Tibial nerve (tissue), 4 donors: ENCODE measurements at regions not wholly inside any gene's neighbourhood (a gene's known extent, or its start where the extent isn't known, plus 50 kb on each side); places are given as distances from the start of the nearest gene placed in this dataset.

Experiments
- DNase-seq, 2 donors: peaks; one replicate each; pipeline ENCODE4 v3.0.0-alpha.2; 2019; ENCODE audit warnings: low spot score in 2 of 2
- H3K27ac ChIP-seq, 4 donors: fragments of 200-600 bp; sonication (generic) in 3 of 4; one replicate each; pipeline ENCODE4 v1.5.1; 2017 to 2019; ENCODE audit warnings: mild to moderate bottlenecking in 1 of 4
- H3K27me3 ChIP-seq, 2 donors: fragments of 200-600 bp; sonication (generic) in 1 of 2; one replicate each; pipeline versions ENCODE4 v1.5.1 to v1.6.0; 2017 to 2019
- H3K36me3 ChIP-seq, 3 donors: fragments of 200-600 bp; sonication (generic); one replicate each; pipeline ENCODE4 v1.5.1; 2018 to 2019
- H3K4me1 ChIP-seq, 4 donors: fragments of 200-600 bp; sonication (generic) in 3 of 4; one replicate each; pipeline ENCODE4 v1.5.1; 2017 to 2019
- H3K4me3 ChIP-seq, 4 donors: fragments of 200-600 bp; sonication (generic) in 3 of 4; one replicate each; pipeline ENCODE4 v1.5.1; 2017 to 2019; ENCODE audit warnings: mild to moderate bottlenecking in 1 of 4, moderate library complexity in 1 of 4
- H3K9me3 ChIP-seq, 4 donors: fragments of 200-600 bp; sonication (generic) in 3 of 4; one replicate each; pipeline ENCODE4 v1.5.1; 2017 to 2019
- CTCF ChIP-seq, 5 experiments: fragments of 200-600 bp in 3 of 5; fragments of 450-650 bp in 2 of 5; sonication (generic) in 3 of 5; IDR thresholded peaks; one replicate each; pipeline ENCODE4 v1.5.1; 2016 to 2019; ENCODE audit warnings: antibody characterized with exemption in 5 of 5, mild to moderate bottlenecking in 3 of 5, moderate library complexity in 2 of 5
- EP300 ChIP-seq, 2 donors: sonication (generic); formaldehyde crosslinking; IDR thresholded peaks; one replicate each; pipeline ENCODE4 v1.6.1; 2017; ENCODE audit warnings: antibody characterized with exemption in 2 of 2, mild to moderate bottlenecking in 1 of 2
- POLR2A ChIP-seq, 2 donors: fragments of 450-650 bp; IDR thresholded peaks; one replicate each; pipeline ENCODE4 v1.6.1; 2017; ENCODE audit warnings: antibody characterized with exemption in 2 of 2, mild to moderate bottlenecking in 2 of 2, moderate library complexity in 2 of 2
- WGBS, 2 donors: methylation state at CpG; one replicate each; pipeline ENCODE4 v1.1.5; 2018; 5-methylcytosine and 5-hydroxymethylcytosine counted together

GRCh38 chr11:15742626-15743519 lies 613.5 kb downstream of the SOX6 start:
- no peaks in the 10 kb centered on the region for H3K36me3 ChIP-seq
- no peak for DNase-seq
- WGBS, 2 donors, result 55 to 59% methylated on average over 7 of the region's 7 CpGs
- H3K27ac ChIP-seq, result no peak overlapping the region
- no peaks in the 10 kb centered on the region for H3K27me3 ChIP-seq
- H3K9me3 ChIP-seq, result no peaks in the 10 kb centered on the region
- H3K4me3 ChIP-seq, result no peak overlapping the region
- peaks cover 0 to 4% (median 0%) of the 10 kb centered on the region in 4 donors for H3K4me1 ChIP-seq
- TF ChIP-seq EP300 (IDR thresholded peaks at IDR 0.05) (no peak), POLR2A (IDR thresholded peaks at IDR 0.05) (no peak), CTCF (IDR thresholded peaks at IDR 0.05) (no peak)

- Histone ChIP-seq H3K27me3 (no peaks in the 10 kb centered on the region), H3K36me3 (no peaks in the 10 kb centered on the region), H3K9me3 (no peaks in the 10 kb centered on the region), H3K27ac (no peak overlapping the region), H3K4me1 (peaks cover 0 to 4% (median 0%) of the 10 kb centered on the region in 4 donors), H3K4me3 (no peak overlapping the region)
- no peak for DNase-seq
- TF ChIP-seq EP300 (IDR thresholded peaks at IDR 0.05), result no peak
- no peak for TF ChIP-seq POLR2A (IDR thresholded peaks at IDR 0.05)
- TF ChIP-seq CTCF (IDR thresholded peaks at IDR 0.05), result no peak
- WGBS, 2 donors, result 89 to 94% methylated on average over 3 of the region's 3 CpGs
Measured at GRCh38 chr11:15744693-15745092, 611.7 kb downstream of the SOX6 start.

GRCh38 chr11:15745266-15745665 lies 611.1 kb downstream of the SOX6 start:
- Histone ChIP-seq H3K9me3 (no peaks in the 10 kb centered on the region), H3K4me3 (no peak overlapping the region), H3K36me3 (no peaks in the 10 kb centered on the region), H3K27me3 (no peaks in the 10 kb centered on the region), H3K27ac (no peak overlapping the region), H3K4me1 (peaks cover 0 to 4% (median 0%) of the 10 kb centered on the region in 4 donors)
- no peak for TF ChIP-seq POLR2A (IDR thresholded peaks at IDR 0.05)
- TF ChIP-seq EP300 (IDR thresholded peaks at IDR 0.05), result no peak
- no peak for TF ChIP-seq CTCF (IDR thresholded peaks at IDR 0.05)
- no peak for DNase-seq
- WGBS, 2 donors, result 95 to 96% methylated on average over 2 of the region's 2 CpGs

GRCh38 chr11:15747671-15748070 lies 608.7 kb downstream of the SOX6 start:
- no peak overlapping the region for H3K4me3 ChIP-seq
- peaks cover 0 to 4% (median 0%) of the 10 kb centered on the region in 4 donors for H3K4me1 ChIP-seq
- no peak for TF ChIP-seq POLR2A (IDR thresholded peaks at IDR 0.05)
- no peak for TF ChIP-seq CTCF (IDR thresholded peaks at IDR 0.05)
- no peak for TF ChIP-seq EP300 (IDR thresholded peaks at IDR 0.05)
- no peak for DNase-seq
- no peaks in the 10 kb centered on the region for H3K36me3 ChIP-seq
- no peaks in the 10 kb centered on the region for H3K9me3 ChIP-seq
- H3K27me3 ChIP-seq, result no peaks in the 10 kb centered on the region
- H3K27ac ChIP-seq, result no peak overlapping the region
- WGBS, 2 donors, result 90 to 93% methylated on average over 2 of the region's 2 CpGs

GRCh38 chr11:15748132-15748531 lies 608.2 kb downstream of the SOX6 start:
- Histone ChIP-seq H3K36me3 (no peaks in the 10 kb centered on the region), H3K4me3 (no peak overlapping the region), H3K27me3 (no peaks in the 10 kb centered on the region), H3K9me3 (peaks cover 0 to under 1% (median 0%) of the 10 kb centered on the region in 4 donors), H3K27ac (no peak overlapping the region), H3K4me1 (no peaks in the 10 kb centered on the region)
- TF ChIP-seq CTCF (IDR thresholded peaks at IDR 0.05) (no peak), EP300 (IDR thresholded peaks at IDR 0.05) (no peak), POLR2A (IDR thresholded peaks at IDR 0.05) (no peak)
- no peak for DNase-seq
